CD14-positive monocyte (primary cell): ENCODE measurements at regions not wholly inside any gene's neighbourhood (a gene's known extent, or its start where the extent isn't known, plus 50 kb on each side); places are given as distances from the start of the nearest gene placed in this dataset.

Experiments used
- DNase-seq, 3 donors: peaks; one replicate each; pipeline ENCODE4 v3.0.0-alpha.2; 2011 to 2022
- H2AFZ ChIP-seq: 2 replicates; pipeline ENCODE4 v1.6.0; 2012; ENCODE audit warnings: mild to moderate bottlenecking, low read depth, low read length, inconsistent platforms; ENCODE audit not compliant: insufficient read depth, poor library complexity, severe bottlenecking
- H3K27ac ChIP-seq, 2 donors: 1 replicate in 1 of 2; 2 replicates in 1 of 2; pipeline ENCODE4 v1.5.1; 2012 to 2013; ENCODE audit warnings: low read length in 2 of 2, control low read depth in 1 of 2, inconsistent platforms in 1 of 2, low read depth in 1 of 2, mild to moderate bottlenecking in 1 of 2
- H3K27me3 ChIP-seq, 2 donors: one replicate each; pipeline versions ENCODE4 v1.6.0 to v1.6.1; 2011 to 2013; ENCODE audit warnings: low read length in 2 of 2; ENCODE audit not compliant: control insufficient read depth in 2 of 2, insufficient read depth in 2 of 2
- H3K36me3 ChIP-seq, 2 donors: replicated peaks in 1 of 2; 1 replicate in 1 of 2; 2 replicates in 1 of 2; pipeline versions ENCODE4 v1.5.1 to v1.6.1; 2012 to 2013; ENCODE audit warnings: low read length in 2 of 2, control low read depth in 1 of 2, inconsistent platforms in 1 of 2, mild to moderate bottlenecking in 1 of 2; ENCODE audit not compliant: insufficient read depth in 2 of 2, control insufficient read depth in 1 of 2
- H3K4me1 ChIP-seq, 2 donors: 1 replicate in 1 of 2; 2 replicates in 1 of 2; pipeline versions ENCODE4 v1.5.1 to v1.6.1; 2012 to 2013; ENCODE audit warnings: low read length in 2 of 2, control low read depth in 1 of 2, inconsistent platforms in 1 of 2, mild to moderate bottlenecking in 1 of 2, moderate library complexity in 1 of 2; ENCODE audit not compliant: insufficient read depth in 2 of 2, control insufficient read depth in 1 of 2
- H3K4me2 ChIP-seq: replicated peaks from 2 replicates; pipeline ENCODE3; 2012; ENCODE audit warnings: low read length, moderate library complexity, mild to moderate bottlenecking; ENCODE audit not compliant: poor library complexity, severe bottlenecking; ENCODE audit errors: extremely low read depth
- H3K4me3 ChIP-seq, 3 experiments: fragments of 200-600 bp in 1 of 3; sonication (generic) in 1 of 3; replicated peaks in 1 of 3; 1 replicate in 2 of 3; 2 replicates in 1 of 3; pipeline ENCODE4 v1.5.1; 2011 to 2013; ENCODE audit warnings: low read length in 3 of 3, mild to moderate bottlenecking in 3 of 3, control low read depth in 2 of 3, low read depth in 2 of 3, inconsistent platforms in 1 of 3, moderate library complexity in 1 of 3
- H3K79me2 ChIP-seq: 2 replicates; pipeline ENCODE4 v1.6.0; 2012; ENCODE audit warnings: mild to moderate bottlenecking, control low read depth, inconsistent platforms, low read length, moderate library complexity; ENCODE audit not compliant: insufficient read depth
- H3K9ac ChIP-seq: 2 replicates; pipeline ENCODE4 v1.6.0; 2017; ENCODE audit warnings: low read length, mild to moderate bottlenecking; ENCODE audit not compliant: insufficient read depth, poor library complexity, severe bottlenecking
- H3K9me3 ChIP-seq, 2 donors: replicated peaks in 1 of 2; 1 replicate in 1 of 2; 2 replicates in 1 of 2; pipeline versions ENCODE4 v1.5.1 to v1.6.1; 2012 to 2013; ENCODE audit warnings: low read length in 2 of 2, control low read depth in 1 of 2; ENCODE audit not compliant: control insufficient read depth in 1 of 2, insufficient read depth in 1 of 2
- H4K20me1 ChIP-seq: 2 replicates; pipeline ENCODE4 v1.6.0; 2012; ENCODE audit warnings: mild to moderate bottlenecking, low read length, control low read depth, moderate library complexity; ENCODE audit not compliant: insufficient read depth
- H3K27ac Mint-ChIP-seq, 7 donors: one replicate each; pipeline ENCODE4 v1.8.0; 2020; ENCODE audit warnings: mild to moderate bottlenecking in 7 of 7, mixed read lengths in 7 of 7, moderate library complexity in 6 of 7, inconsistent platforms in 2 of 7
- H3K27me3 Mint-ChIP-seq, 3 donors: one replicate each; pipeline ENCODE4 v1.8.0; 2021 to 2022; ENCODE audit warnings: low read depth in 3 of 3, mild to moderate bottlenecking in 3 of 3, mixed read lengths in 3 of 3, moderate library complexity in 3 of 3, inconsistent platforms in 1 of 3
- H3K36me3 Mint-ChIP-seq, 2 donors: one replicate each; pipeline ENCODE4 v1.8.0; 2020; ENCODE audit warnings: mixed read lengths in 2 of 2, inconsistent platforms in 1 of 2, mild to moderate bottlenecking in 1 of 2
- H3K4me1 Mint-ChIP-seq: one replicate; pipeline ENCODE4 v1.8.0; 2020; ENCODE audit warnings: mild to moderate bottlenecking, mixed read lengths
- H3K4me3 Mint-ChIP-seq, 2 donors: one replicate each; pipeline ENCODE4 v1.8.0; 2020; ENCODE audit warnings: mild to moderate bottlenecking in 2 of 2, mixed read lengths in 2 of 2, moderate library complexity in 1 of 2
- H3K9me3 Mint-ChIP-seq, 7 donors: one replicate each; pipeline ENCODE4 v1.8.0; 2020 to 2022; ENCODE audit warnings: mixed read lengths in 7 of 7, mild to moderate bottlenecking in 6 of 7, moderate library complexity in 6 of 7, inconsistent platforms in 2 of 7
- CTCF ChIP-seq: fragments of 200-600 bp; IDR thresholded peaks from one replicate; pipeline ENCODE4 v1.8.0; 2022; ENCODE audit warnings: antibody characterized with exemption, mild to moderate bottlenecking
- WGBS: methylation state at CpG from one replicate; pipeline ENCODE4 v1.1.5; 2013; ENCODE audit warnings: missing lambda C conversion rate; ENCODE audit not compliant: insufficient coverage; 5-methylcytosine and 5-hydroxymethylcytosine counted together
- intact Hi-C, 2 donors: fragments of 100-400 bp; cut with micrococcal nuclease; formaldehyde crosslinking; loops; one replicate each; pipeline versions ENCODE4 v1.15.0 to v1.15.1; 2023

GRCh38 chr15:87757084-87757483 is 499.5 kb downstream of the NTRK3 start:
- H3K9me3 Mint-ChIP-seq = peaks cover 0 to 8% (median 3%) of the 10 kb centered on the region in 7 donors
- H3K9me3 ChIP-seq = no peaks in the 10 kb centered on the region

GRCh38 chr15:87756072-87756471 is 500.5 kb downstream of the NTRK3 start:
- H3K4me3 Mint-ChIP-seq = no peak overlapping the region
- TF ChIP-seq CTCF = no peak
- WGBS = 80% methylated on average over 2 of the region's 3 CpGs
- Histone ChIP-seq H3K9ac (no peak overlapping the region), H3K4me2 (no peak overlapping the region), H3K27ac (no peak overlapping the region), H4K20me1 (no peaks in the 10 kb centered on the region), H2AFZ (no peak overlapping the region), H3K9me3 (no peaks in the 10 kb centered on the region), H3K36me3 (no peaks in the 10 kb centered on the region), H3K4me3 (no peak overlapping the region), H3K79me2 (no peaks in the 10 kb centered on the region), H3K4me1 (peaks cover 8 to 21% of the 10 kb centered on the region in 2 donors), H3K27me3 (no peaks in the 10 kb centered on the region)
- peaks cover 0 to 3% (median 2%) of the 10 kb centered on the region in 7 donors for H3K9me3 Mint-ChIP-seq
- peaks cover 0 to 5% of the 10 kb centered on the region in 2 donors for H3K36me3 Mint-ChIP-seq
- intact Hi-C loops = no loop called here
- H3K27me3 Mint-ChIP-seq = peaks cover 2 to 5% (median 2%) of the 10 kb centered on the region in 3 donors
- no peak overlapping the region for H3K27ac Mint-ChIP-seq
- H3K4me1 Mint-ChIP-seq = peaks cover 12% of the 10 kb centered on the region
- DNase-seq = no peak

More at GRCh38 chr15:87757084-87757483, 499.5 kb downstream of the NTRK3 start:
- TF ChIP-seq CTCF = no peak
- H3K4me3 ChIP-seq = no peak overlapping the region
- Mint-ChIP-seq H3K36me3 (peaks cover 5% of the 10 kb centered on the region in 2 donors), H3K27me3 (peaks cover 0 to 3% (median 2%) of the 10 kb centered on the region in 3 donors), H3K4me3 (peak overlapping the region in 1 of 2 donors; percentile 43), H3K4me1 (peaks cover 23% of the 10 kb centered on the region), H3K27ac (no peak overlapping the region)
- WGBS = 55% methylated on average over 3 of the region's 7 CpGs
- no peaks in the 10 kb centered on the region for H3K27me3 ChIP-seq
- H3K4me2 ChIP-seq = no peak overlapping the region
- H2AFZ ChIP-seq = no peak overlapping the region
- peaks cover 18 to 31% of the 10 kb centered on the region in 2 donors for H3K4me1 ChIP-seq
- DNase-seq = no peak
- no peak overlapping the region for H3K27ac ChIP-seq
- no peak overlapping the region for H3K9ac ChIP-seq
- no peaks in the 10 kb centered on the region for H3K36me3 ChIP-seq
- intact Hi-C loops = no loop called here
- H3K79me2 ChIP-seq = no peaks in the 10 kb centered on the region
- no peaks in the 10 kb centered on the region for H4K20me1 ChIP-seq
